ENCODE measurements at regions not wholly inside any gene's neighbourhood (a gene's known extent, or its start where the extent isn't known, plus 50 kb on each side); places are given as distances from the start of the nearest gene placed in this dataset.

GRCh38 chr13:103516015-103516795 lies 450.0 kb upstream of the SLC10A2 start:
- Histone ChIP-seq H3K4me2 (ENCODE audit: insufficient read depth, low read length) (no peak overlapping the region), H3K27me3 (ENCODE audit: insufficient read depth, low read length, poor library complexity) (no peaks in the 10 kb centered on the region), H3K36me3 (ENCODE audit: insufficient read depth, low read length) (no peaks in the 10 kb centered on the region), H4K20me1 (ENCODE audit: insufficient read depth, low read length) (no peaks in the 10 kb centered on the region), H3K27ac (ENCODE audit: low read length) (no peak overlapping the region), H2AFZ (ENCODE audit: low read depth, low read length) (no peak overlapping the region), H3K9ac (ENCODE audit: low read depth, low read length) (no peak overlapping the region), H3K79me2 (ENCODE audit: insufficient read depth, low read length) (no peaks in the 10 kb centered on the region), H3K9me3 (ENCODE audit: insufficient read depth, low read length, severe bottlenecking) (no peaks in the 10 kb centered on the region), H3K4me3 (ENCODE audit: low read depth in 1 of 2, low read length in 2 of 2) (no peak overlapping the region), H3K4me1 (ENCODE audit: insufficient read depth, low read length) (no peaks in the 10 kb centered on the region)
- DNase-seq, result no peak
- TF ChIP-seq CTCF (IDR thresholded peaks at IDR 0.05; ENCODE audit: borderline replicate concordance, extremely low read depth, low read length, poor library complexity, severe bottlenecking) (no peak), EZH2 (IDR thresholded peaks at IDR 0.05; ENCODE audit: borderline replicate concordance, low read depth, low read length, severe bottlenecking) (no peak)
- ATAC-seq (ENCODE audit: insufficient read depth, low read depth), result no peak

GRCh38 chr13:103515410-103515809 lies 449.2 kb upstream of the SLC10A2 start:
- ATAC-seq (ENCODE audit: insufficient read depth, low read depth), result no peak
- Histone ChIP-seq H3K9ac (ENCODE audit: low read depth, low read length) (no peak overlapping the region), H2AFZ (ENCODE audit: low read depth, low read length) (no peak overlapping the region), H3K4me3 (ENCODE audit: low read depth in 1 of 2, low read length in 2 of 2) (no peak overlapping the region), H3K27ac (ENCODE audit: low read length) (no peak overlapping the region), H3K36me3 (ENCODE audit: insufficient read depth, low read length) (no peaks in the 10 kb centered on the region), H3K9me3 (ENCODE audit: insufficient read depth, low read length, severe bottlenecking) (no peaks in the 10 kb centered on the region), H3K4me2 (ENCODE audit: insufficient read depth, low read length) (no peak overlapping the region), H3K4me1 (ENCODE audit: insufficient read depth, low read length) (no peaks in the 10 kb centered on the region), H3K79me2 (ENCODE audit: insufficient read depth, low read length) (no peaks in the 10 kb centered on the region), H4K20me1 (ENCODE audit: insufficient read depth, low read length) (no peaks in the 10 kb centered on the region), H3K27me3 (ENCODE audit: insufficient read depth, low read length, poor library complexity) (no peaks in the 10 kb centered on the region)
- TF ChIP-seq CTCF (IDR thresholded peaks at IDR 0.05; ENCODE audit: borderline replicate concordance, extremely low read depth, low read length, poor library complexity, severe bottlenecking), result no peak
- TF ChIP-seq EZH2 (IDR thresholded peaks at IDR 0.05; ENCODE audit: borderline replicate concordance, low read depth, low read length, severe bottlenecking), result no peak
- DNase-seq, result no peak

GRCh38 chr13:103514619-103515018 lies 448.4 kb upstream of the SLC10A2 start:
- Histone ChIP-seq H3K36me3 (ENCODE audit: insufficient read depth, low read length) (no peaks in the 10 kb centered on the region), H3K27me3 (ENCODE audit: insufficient read depth, low read length, poor library complexity) (no peaks in the 10 kb centered on the region), H3K4me3 (ENCODE audit: low read depth in 1 of 2, low read length in 2 of 2) (no peak overlapping the region), H3K4me1 (ENCODE audit: insufficient read depth, low read length) (no peaks in the 10 kb centered on the region), H3K9ac (ENCODE audit: low read depth, low read length) (no peak overlapping the region), H3K9me3 (ENCODE audit: insufficient read depth, low read length, severe bottlenecking) (no peaks in the 10 kb centered on the region), H3K4me2 (ENCODE audit: insufficient read depth, low read length) (no peak overlapping the region), H3K79me2 (ENCODE audit: insufficient read depth, low read length) (no peaks in the 10 kb centered on the region), H2AFZ (ENCODE audit: low read depth, low read length) (no peak overlapping the region), H4K20me1 (ENCODE audit: insufficient read depth, low read length) (no peaks in the 10 kb centered on the region), H3K27ac (ENCODE audit: low read length) (no peak overlapping the region)
- no peak for ATAC-seq (ENCODE audit: insufficient read depth, low read depth)
- TF ChIP-seq EZH2 (IDR thresholded peaks at IDR 0.05; ENCODE audit: borderline replicate concordance, low read depth, low read length, severe bottlenecking), result no peak
- no peak for TF ChIP-seq CTCF (IDR thresholded peaks at IDR 0.05; ENCODE audit: borderline replicate concordance, extremely low read depth, low read length, poor library complexity, severe bottlenecking)
- DNase-seq, result no peak
